Activated CD8-positive, alpha-beta memory T cell treated with anti-CD3 and anti-CD28 coated beads, Interleukin-2, amount 10 ng/mL, durations not matched to agents 7 days and 5 days (primary cell): ENCODE measurements at regions not wholly inside any gene's neighbourhood (a gene's known extent, or its start where the extent isn't known, plus 50 kb on each side); places are given as distances from the start of the nearest gene placed in this dataset.

Experiments used
- ATAC-seq: fragments of 150-1000 bp; cut with Tn5 transposase; one replicate; pipeline ENCODE4 v1.10.0; 2021; ENCODE audit warnings: moderate library complexity
- CTCF ChIA-PET: fragments of 350-600 bp; sonication (Branson Sonifier 250); formaldehyde crosslinking; loops from one replicate; lab custom pipeline; 2021; ENCODE audit warnings: antibody characterized with exemption; lab: Charles Lee
- DNase-seq: peaks from one replicate; pipeline ENCODE4 v3.0.0-alpha.2; 2020
- H3K27ac Mint-ChIP-seq: one replicate; pipeline ENCODE4 v1.8.0; 2021; ENCODE audit warnings: mild to moderate bottlenecking, mixed read lengths
- H3K27me3 Mint-ChIP-seq: one replicate; pipeline ENCODE4 v1.8.0; 2021; ENCODE audit warnings: mixed read lengths
- H3K36me3 Mint-ChIP-seq: one replicate; pipeline ENCODE4 v1.8.0; 2021; ENCODE audit warnings: mild to moderate bottlenecking, mixed read lengths
- H3K4me1 Mint-ChIP-seq: one replicate; pipeline ENCODE4 v1.8.0; 2021; ENCODE audit warnings: mixed read lengths
- H3K4me3 Mint-ChIP-seq: one replicate; pipeline ENCODE4 v1.8.0; 2021; ENCODE audit warnings: mild to moderate bottlenecking, moderate library complexity, mixed read lengths
- H3K9me3 Mint-ChIP-seq: one replicate; pipeline ENCODE4 v1.8.0; 2022; ENCODE audit warnings: low read depth, mixed read lengths

DNA sequence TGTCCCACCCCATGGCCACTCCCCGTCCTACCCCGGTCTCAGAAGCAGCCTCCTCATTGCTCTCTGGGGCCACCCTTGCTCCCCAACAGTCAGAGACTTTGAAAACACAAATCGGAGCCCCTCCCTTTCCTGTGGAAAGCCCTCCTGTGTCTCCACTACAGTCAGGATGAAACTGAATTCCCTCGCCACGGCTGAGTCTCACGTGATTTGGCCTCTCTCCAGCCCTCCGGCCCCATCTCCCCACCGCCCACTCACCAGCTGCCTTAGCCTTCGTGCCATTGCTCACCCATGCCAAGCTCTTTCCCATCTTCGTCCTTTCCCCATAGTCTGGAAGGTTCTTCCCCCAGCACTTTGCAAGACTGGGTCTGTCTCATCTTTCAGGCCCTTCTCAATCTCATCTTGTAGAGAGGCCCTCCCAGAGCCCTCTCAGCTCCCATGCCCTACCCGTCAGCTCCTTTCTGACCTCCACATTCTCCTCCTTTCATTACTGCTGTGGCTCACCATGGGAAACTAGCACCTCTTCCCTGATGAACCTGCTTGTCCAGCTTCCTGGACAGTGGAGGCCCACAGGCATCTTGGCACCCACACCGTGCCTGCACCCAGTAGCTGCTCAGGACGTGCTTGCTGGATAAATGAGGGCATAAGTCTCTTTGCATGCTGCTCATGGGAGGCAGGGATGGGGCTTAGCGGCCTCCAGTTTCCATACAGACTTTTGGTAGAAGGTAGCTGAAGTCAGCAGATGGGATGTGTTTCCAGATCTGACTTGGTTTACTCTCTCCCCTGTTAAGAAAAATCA is 126.4 kb upstream of the COL5A1 start:
- DNase-seq (no peak), ATAC-seq (no peak)
- H3K4me3 Mint-ChIP-seq, result no peak overlapping the region
- no peaks in the 10 kb centered on the region for H3K9me3 Mint-ChIP-seq
- no peaks in the 10 kb centered on the region for H3K36me3 Mint-ChIP-seq
- H3K27ac Mint-ChIP-seq, result no peak overlapping the region
- peaks cover 3% of the 10 kb centered on the region for H3K27me3 Mint-ChIP-seq
- CTCF ChIA-PET, result no interaction called here
- no peaks in the 10 kb centered on the region for H3K4me1 Mint-ChIP-seq

GRCh38 chr9:134516464-134516863 is 125.1 kb upstream of the COL5A1 start:
- no peak for ATAC-seq
- H3K9me3 Mint-ChIP-seq, result peaks cover 2% of the 10 kb centered on the region

DNA sequence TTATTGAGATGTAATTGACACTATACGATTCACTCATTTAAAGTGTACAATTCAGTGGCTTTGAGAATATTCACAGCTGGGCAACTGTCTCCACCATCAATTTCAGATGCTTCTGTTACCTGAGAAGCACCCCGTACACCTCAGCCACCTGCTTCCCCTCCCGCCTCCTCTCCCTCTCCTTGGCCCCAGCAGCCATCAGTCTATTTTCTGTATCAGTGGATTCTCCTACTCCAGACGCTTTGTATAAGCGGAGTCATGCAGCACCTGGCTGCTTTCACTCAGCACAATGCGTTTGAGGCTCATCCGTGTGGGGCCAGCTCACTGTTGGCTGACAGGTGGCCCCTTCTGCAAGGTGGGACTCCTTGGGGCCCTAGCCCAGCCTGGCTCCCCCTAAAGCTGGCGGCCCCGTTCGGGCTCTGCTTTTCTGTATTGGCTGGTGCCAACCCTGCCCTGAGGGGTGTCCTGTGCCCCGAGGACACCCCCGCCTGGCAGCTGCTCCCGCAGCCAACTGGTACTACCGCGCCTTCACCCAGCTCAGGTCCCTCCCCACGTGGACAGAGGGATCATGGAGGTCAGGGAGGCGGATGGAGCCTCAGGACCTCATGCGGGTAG is 124.4 kb upstream of the COL5A1 start:
- no peak overlapping the region for H3K27ac Mint-ChIP-seq
- no peaks in the 10 kb centered on the region for H3K27me3 Mint-ChIP-seq
- ATAC-seq, result no peak
- H3K4me1 Mint-ChIP-seq, result no peaks in the 10 kb centered on the region
- H3K36me3 Mint-ChIP-seq, result no peaks in the 10 kb centered on the region
- H3K4me3 Mint-ChIP-seq, result no peak overlapping the region
- CTCF ChIA-PET, result no interaction called here
- DNase-seq, result no peak
- peaks cover 2% of the 10 kb centered on the region for H3K9me3 Mint-ChIP-seq

More at GRCh38 chr9:134516464-134516863, 125.1 kb upstream of the COL5A1 start:
- no peaks in the 10 kb centered on the region for H3K4me1 Mint-ChIP-seq
- H3K36me3 Mint-ChIP-seq, result no peaks in the 10 kb centered on the region
- no peak overlapping the region for H3K27ac Mint-ChIP-seq
- H3K4me3 Mint-ChIP-seq, result no peak overlapping the region
- no peak for DNase-seq
- peaks cover 1% of the 10 kb centered on the region for H3K27me3 Mint-ChIP-seq
- CTCF ChIA-PET, result no interaction called here

DNA sequence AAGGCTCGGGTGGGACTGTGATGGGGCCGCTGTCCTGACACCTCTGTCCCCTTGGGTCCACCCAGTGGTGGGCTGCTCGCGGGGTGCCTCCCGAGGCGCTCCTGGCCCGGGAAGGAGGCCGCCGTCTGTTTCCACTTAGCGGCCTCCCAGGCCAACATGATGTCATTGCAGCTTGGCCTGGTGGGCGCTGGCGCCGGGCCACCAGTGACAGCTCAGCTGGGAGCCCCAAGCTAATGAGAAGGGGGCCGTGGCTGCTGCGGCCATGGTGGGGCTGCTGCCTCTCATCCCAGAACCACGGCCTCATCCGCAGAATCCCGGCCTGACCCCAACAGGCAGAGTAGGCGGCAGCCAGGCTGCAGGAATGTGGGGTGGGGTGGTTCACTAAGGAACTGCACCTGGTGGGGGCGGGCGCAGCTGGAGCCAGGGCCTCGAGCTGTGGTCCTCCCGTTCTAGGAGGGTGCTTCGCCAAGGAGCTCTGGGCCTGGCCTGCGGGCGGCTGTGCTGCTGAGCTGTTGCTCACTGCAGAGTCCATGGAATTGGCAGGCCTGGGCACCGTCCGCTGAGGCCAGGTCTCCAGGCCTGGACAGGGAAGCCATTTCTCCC is 123.5 kb upstream of the COL5A1 start:
- Mint-ChIP-seq H3K4me3 (no peak overlapping the region), H3K27ac (no peak overlapping the region), H3K27me3 (no peaks in the 10 kb centered on the region), H3K4me1 (no peaks in the 10 kb centered on the region), H3K9me3 (peaks cover 2% of the 10 kb centered on the region), H3K36me3 (no peaks in the 10 kb centered on the region)
- no peak for DNase-seq
- ATAC-seq, result no peak
- CTCF ChIA-PET, result no interaction called here

DNA sequence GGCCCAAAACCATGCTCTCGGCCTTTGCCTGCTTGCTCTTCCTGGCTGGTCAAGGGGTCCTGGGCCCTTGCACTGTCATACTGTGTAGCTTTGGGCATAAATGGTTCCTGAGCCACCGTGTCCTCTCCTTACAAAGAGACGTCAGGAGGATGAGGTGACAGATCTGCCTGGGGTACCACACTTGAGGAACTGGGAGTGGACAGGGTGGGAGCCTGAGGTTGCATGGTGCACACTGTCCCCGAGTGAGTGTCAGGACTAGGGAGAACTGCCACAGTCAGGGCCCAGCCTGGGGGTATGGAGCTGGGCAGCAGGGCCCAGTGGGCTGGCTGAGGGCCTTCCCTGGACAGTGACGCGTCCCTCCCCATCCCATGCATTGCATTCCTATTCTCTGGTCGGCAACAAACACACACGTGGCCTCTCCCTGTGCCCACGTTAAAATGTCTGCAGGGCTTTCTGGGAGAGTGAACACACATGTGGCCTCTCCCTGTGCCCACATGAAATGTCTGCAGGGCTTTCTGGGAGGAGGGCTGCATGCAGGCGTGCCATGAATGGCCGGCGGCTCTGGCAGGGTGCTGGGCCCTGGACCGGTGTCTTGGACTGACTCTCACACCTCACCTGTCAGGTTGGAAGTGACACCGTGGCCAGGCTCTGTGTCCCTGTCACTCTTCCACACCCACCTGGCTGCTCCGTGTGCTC is 122.1 kb upstream of the COL5A1 start:
- no peak overlapping the region for H3K27ac Mint-ChIP-seq
- no peak overlapping the region for H3K4me3 Mint-ChIP-seq
- CTCF ChIA-PET, result no interaction called here
- no peaks in the 10 kb centered on the region for H3K4me1 Mint-ChIP-seq
- no peaks in the 10 kb centered on the region for H3K36me3 Mint-ChIP-seq
- no peaks in the 10 kb centered on the region for H3K27me3 Mint-ChIP-seq
- DNase-seq (no peak), ATAC-seq (no peak)
- peaks cover 2% of the 10 kb centered on the region for H3K9me3 Mint-ChIP-seq

DNA sequence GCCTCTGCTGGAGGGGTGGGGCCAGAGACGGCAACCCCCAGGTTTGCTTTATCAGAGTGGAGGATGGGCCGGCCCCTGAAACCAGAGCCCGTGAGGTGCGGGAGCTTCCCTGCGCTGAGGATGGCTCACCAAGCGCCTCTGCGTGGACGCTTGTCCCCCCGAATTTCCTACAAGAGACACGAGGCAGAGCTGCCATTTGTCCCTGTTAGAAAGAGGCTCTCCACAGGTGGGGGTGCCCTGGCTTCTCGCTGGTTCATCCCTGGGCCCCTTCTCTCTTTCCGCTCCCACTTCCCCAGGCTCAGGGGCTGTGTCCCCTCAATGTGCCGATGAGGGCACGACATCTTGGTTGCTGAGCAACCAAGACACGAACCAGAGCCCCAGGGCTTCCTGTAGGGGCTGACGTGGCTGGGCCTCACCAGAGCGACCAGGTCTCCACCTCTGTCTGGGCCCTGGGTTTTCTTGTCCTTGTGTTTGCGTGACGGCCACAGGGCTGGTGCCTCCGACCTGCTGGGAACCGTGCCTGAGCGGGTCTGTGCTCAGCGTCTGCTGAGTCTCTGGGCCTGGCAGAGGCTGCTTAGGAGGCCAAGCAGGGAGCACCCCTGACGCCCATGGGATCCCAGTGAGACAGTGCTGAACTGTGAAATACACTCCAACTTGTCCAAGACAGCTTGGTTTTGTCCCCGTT is 119.6 kb upstream of the COL5A1 start:
- CTCF ChIA-PET, result no interaction called here
- no peak overlapping the region for H3K4me3 Mint-ChIP-seq
- H3K4me1 Mint-ChIP-seq, result no peaks in the 10 kb centered on the region
- peaks cover 2% of the 10 kb centered on the region for H3K9me3 Mint-ChIP-seq
- DNase-seq (no peak), ATAC-seq (no peak)
- no peaks in the 10 kb centered on the region for H3K27me3 Mint-ChIP-seq
- H3K27ac Mint-ChIP-seq, result no peak overlapping the region
- H3K36me3 Mint-ChIP-seq, result no peaks in the 10 kb centered on the region

DNA sequence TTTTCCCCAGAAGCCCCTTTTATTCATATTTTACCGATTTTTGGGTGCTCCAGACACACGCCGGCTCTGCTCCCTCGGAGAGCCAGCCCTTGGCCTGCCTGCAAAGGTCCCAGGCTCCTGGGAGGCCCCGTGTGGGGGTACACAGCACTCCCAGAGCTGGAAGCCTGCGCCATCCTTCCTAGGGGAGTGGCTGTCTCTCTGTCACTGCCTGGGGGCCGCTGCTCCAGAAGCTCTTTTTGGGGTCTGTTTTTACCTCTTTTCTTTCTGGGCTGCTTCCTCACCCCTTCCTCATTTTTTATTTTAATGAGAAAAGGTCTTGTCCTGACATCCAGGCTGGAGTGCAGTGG is 119.1 kb upstream of the COL5A1 start:
- Mint-ChIP-seq H3K9me3 (peaks cover 2% of the 10 kb centered on the region), H3K36me3 (no peaks in the 10 kb centered on the region), H3K27ac (no peak overlapping the region), H3K4me3 (no peak overlapping the region), H3K27me3 (no peaks in the 10 kb centered on the region), H3K4me1 (no peaks in the 10 kb centered on the region)
- CTCF ChIA-PET, result no interaction called here
- ATAC-seq (no peak), DNase-seq (no peak)

DNA sequence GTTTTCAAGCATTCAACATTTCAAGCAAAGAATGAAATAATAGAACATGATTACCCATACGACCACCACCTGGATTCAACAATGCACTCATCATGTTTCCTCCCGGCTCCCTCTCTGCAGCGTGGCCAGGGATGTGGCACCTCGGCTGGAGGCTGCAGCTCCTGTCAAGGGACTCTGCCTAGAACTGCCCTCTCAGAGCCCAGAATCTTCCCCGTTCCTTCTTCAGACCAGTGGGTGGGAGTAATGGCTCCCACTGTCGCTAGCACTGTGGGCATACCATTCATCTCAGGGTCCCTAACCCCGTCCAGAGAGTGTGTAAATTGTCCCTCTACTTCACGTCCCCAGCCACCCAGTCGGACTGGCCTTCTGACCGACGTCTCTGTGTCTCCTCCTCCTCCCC is 118.6 kb upstream of the COL5A1 start:
- H3K27ac Mint-ChIP-seq, result no peak overlapping the region
- H3K36me3 Mint-ChIP-seq, result no peaks in the 10 kb centered on the region
- no peak for ATAC-seq
- CTCF ChIA-PET, result no interaction called here
- no peak for DNase-seq
- no peaks in the 10 kb centered on the region for H3K27me3 Mint-ChIP-seq
- H3K9me3 Mint-ChIP-seq, result peaks cover 2% of the 10 kb centered on the region
- no peak overlapping the region for H3K4me3 Mint-ChIP-seq
- H3K4me1 Mint-ChIP-seq, result no peaks in the 10 kb centered on the region

DNA sequence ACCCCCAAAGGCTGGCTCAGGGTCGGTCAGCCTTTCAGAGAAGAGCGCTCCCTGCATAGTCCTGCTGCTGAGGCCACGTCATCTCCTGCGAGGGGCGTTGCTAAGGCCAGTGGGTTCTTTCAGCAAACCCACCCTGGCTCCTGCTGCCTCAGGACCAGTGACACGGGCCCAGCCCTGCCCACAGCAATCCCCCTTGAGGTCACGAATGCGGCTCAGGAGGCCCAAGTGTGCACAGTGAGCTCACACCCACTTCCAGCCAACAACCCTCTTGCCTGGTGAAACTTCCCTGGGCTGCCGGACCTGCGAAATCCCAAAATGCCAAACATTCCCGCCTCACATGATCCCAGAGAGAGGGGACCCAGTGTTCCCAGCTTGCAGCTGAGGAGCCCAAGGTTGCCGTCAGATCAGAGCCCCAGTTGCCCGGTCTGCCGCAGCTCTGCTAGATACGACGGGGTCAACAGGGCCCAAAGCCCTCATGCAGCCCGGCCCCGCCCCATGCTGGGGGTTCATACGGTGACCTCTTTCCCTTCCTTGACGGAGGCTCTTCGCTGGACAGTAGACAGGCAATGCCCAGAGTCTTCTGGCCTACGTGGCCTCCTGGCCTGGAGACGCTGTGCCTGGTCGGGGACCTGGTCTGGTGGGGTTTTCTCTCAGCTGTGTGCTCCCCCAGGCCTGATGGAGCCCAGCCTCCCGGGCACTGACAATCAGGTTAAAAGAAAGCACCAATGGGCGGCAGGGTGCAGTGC is 116.4 kb upstream of the COL5A1 start:
- Mint-ChIP-seq H3K9me3 (peaks cover 2% of the 10 kb centered on the region), H3K36me3 (no peaks in the 10 kb centered on the region), H3K4me1 (no peaks in the 10 kb centered on the region), H3K27me3 (peaks cover 9% of the 10 kb centered on the region), H3K4me3 (no peak overlapping the region), H3K27ac (no peak overlapping the region)
- ATAC-seq (no peak), DNase-seq (no peak)
- CTCF ChIA-PET, result no interaction called here

GRCh38 chr9:134525841-134526583 is 115.6 kb upstream of the COL5A1 start:
- H3K4me1 Mint-ChIP-seq, result no peaks in the 10 kb centered on the region
- H3K36me3 Mint-ChIP-seq, result no peaks in the 10 kb centered on the region
- peaks cover under 1% of the 10 kb centered on the region for H3K9me3 Mint-ChIP-seq
- ATAC-seq, result no peak
- DNase-seq, result no peak
- no peak overlapping the region for H3K27ac Mint-ChIP-seq
- H3K4me3 Mint-ChIP-seq, result no peak overlapping the region
- CTCF ChIA-PET, result no interaction called here
- H3K27me3 Mint-ChIP-seq, result peaks cover 15% of the 10 kb centered on the region

DNA sequence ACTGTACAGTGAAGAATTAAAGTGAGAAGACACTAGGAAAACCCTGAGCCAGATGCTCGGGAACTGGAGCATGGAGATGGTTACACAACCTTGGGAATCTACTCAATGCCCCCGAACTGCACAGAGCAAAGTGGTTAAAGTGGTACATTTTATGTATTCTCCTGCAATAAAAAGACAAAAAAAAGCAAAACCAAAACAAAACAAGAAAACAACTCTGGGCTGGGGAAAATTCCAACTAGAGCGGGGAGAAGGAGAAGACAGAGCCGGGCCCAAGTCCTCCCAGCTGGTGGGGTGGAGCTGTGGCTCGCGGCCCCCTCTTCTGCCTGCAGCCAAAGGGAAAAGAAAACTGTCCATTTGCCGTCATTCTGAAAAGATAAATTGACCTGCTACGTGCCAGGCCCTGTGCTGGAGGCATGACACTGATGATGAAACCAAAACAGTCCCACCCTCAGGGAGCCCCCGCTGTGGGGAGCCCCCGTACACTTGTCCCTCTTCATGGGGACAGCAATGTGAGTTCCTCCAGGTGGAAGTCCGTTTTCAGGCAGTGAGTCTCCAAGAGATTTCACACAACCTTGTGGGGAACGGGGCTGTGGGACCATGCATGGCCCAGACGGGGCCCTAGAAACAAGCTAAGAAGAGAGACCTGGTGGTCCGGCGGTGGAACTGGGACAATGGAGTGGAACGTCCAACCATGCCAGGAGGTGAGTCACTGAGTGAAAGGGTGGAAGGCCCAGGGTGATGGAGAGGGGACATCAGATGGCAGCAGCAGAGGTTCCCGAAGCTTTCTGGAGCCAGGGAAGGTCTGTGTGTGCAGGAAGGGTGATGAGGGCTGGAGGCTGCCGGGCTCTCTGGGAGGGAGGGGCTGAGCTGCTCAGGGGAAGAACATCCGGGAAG is 114.8 kb upstream of the COL5A1 start:
- Mint-ChIP-seq H3K27ac (peak overlapping the region; percentile 12), H3K4me1 (no peaks in the 10 kb centered on the region), H3K36me3 (no peaks in the 10 kb centered on the region), H3K4me3 (no peak overlapping the region), H3K9me3 (no peaks in the 10 kb centered on the region), H3K27me3 (peaks cover 16% of the 10 kb centered on the region)
- ATAC-seq (no peak), DNase-seq (no peak)
- CTCF ChIA-PET, result interaction anchor here (0.5 kb wide), 1 partner anchor 426 kb away, joined by 3 read pairs; no protein-coding TSS in a partner anchor
